NT2/D1 (cell line): ENCODE measurements at regions not wholly inside any gene's neighbourhood (a gene's known extent, or its start where the extent isn't known, plus 50 kb on each side); places are given as distances from the start of the nearest gene placed in this dataset.

Source experiments
- DNase-seq: peaks from one replicate; pipeline ENCODE4 v3.0.0-alpha.2; 2011; ENCODE audit warnings: low read depth, low spot score
- H3K27me3 ChIP-seq: 2 replicates; pipeline ENCODE4 v1.6.0; 2011; ENCODE audit warnings: mild to moderate bottlenecking; ENCODE audit not compliant: insufficient read length, insufficient read depth
- H3K36me3 ChIP-seq: 2 replicates; pipeline ENCODE4 v1.6.1; 2011; ENCODE audit warnings: mild to moderate bottlenecking, low read length, mixed read lengths; ENCODE audit not compliant: insufficient read depth, insufficient read length
- H3K4me1 ChIP-seq: 2 replicates; pipeline ENCODE4 v1.5.1; 2011; ENCODE audit not compliant: insufficient read depth, insufficient read length
- H3K4me3 ChIP-seq: 2 replicates; pipeline ENCODE4 v1.5.1; 2011; ENCODE audit warnings: low read depth; ENCODE audit not compliant: insufficient read length
- H3K9ac ChIP-seq: 2 replicates; pipeline ENCODE4 v1.6.0; 2011; ENCODE audit warnings: low read depth; ENCODE audit not compliant: insufficient read length
- H3K9me3 ChIP-seq: 2 replicates; pipeline ENCODE4 v1.5.1; 2011; ENCODE audit warnings: mild to moderate bottlenecking, low read length; ENCODE audit not compliant: insufficient read depth
- SUZ12 ChIP-seq: IDR thresholded peaks from 2 replicates; pipeline ENCODE4 v1.6.1; 2011; ENCODE audit not compliant: insufficient read length, insufficient read depth; ENCODE audit errors: extremely low read depth
- YY1 ChIP-seq: IDR thresholded peaks from 2 replicates; pipeline ENCODE4 v1.6.1; 2011; ENCODE audit not compliant: insufficient read length, insufficient read depth
- ZNF274 ChIP-seq: IDR thresholded peaks from 2 replicates; pipeline ENCODE4 v1.6.1; 2011; ENCODE audit warnings: mild to moderate bottlenecking, low read depth, low read length

DNA sequence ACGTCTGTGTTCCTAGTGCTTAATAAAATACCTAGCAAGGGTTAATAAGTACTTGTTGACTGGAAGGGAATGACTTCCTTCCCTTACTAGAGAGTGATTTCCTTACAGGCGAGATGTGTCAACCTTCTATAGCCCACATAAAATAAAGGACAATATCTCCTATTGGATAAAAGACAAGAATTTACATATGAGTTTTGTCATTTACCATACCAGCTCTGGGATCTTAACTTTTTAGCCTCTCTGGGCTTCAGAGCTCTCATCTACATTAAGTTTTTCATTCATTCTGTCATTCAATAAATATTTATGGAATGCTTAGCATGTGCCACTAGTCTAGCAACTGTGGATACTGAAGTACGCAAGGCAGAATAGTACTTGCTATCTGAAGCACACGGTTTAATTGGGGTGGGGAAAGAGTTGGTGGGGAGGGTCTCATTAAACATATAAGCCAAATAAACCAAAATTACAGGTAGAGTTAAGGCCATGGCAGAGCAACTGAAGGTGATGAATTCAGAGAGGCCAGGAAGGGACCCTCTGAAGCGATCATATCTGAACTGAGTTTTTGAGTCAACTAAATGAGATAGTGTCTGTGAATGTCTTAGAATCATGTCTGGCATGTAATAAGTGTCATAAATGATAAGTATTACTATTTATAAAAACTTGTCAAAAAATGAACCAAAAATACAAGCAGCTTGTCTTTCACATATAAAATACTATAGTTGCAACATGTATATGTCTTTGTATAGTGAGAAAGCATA is 91.6 kb upstream of the BMP2K start:
- TF ChIP-seq ZNF274 (no peak), SUZ12 (no peak), YY1 (no peak)
- Histone ChIP-seq H3K27me3 (no peaks in the 10 kb centered on the region), H3K9ac (no peak overlapping the region), H3K9me3 (no peaks in the 10 kb centered on the region), H3K4me3 (no peak overlapping the region), H3K4me1 (no peaks in the 10 kb centered on the region), H3K36me3 (no peaks in the 10 kb centered on the region)
- no peak for DNase-seq

DNA sequence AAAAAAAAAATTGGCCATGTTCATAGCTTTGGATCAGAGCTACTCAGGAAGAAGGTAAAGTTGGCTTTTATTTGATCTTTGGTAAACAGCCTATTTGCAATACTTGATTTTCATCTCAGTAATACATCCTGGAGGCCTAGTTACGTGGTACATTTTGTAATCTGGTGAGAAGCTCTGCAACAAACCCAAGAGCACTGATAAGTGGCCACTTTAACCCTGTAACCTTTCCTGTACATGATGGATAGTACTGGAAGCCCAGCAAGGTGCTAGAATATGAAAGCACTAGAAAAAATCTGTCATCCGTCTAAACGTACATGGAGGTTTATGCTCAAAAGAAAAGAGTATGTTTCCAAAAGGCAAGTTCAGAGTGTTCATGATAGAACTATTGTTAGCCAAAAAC is 88.3 kb upstream of the BMP2K start:
- no peak for DNase-seq
- Histone ChIP-seq H3K4me1 (no peaks in the 10 kb centered on the region), H3K9ac (no peak overlapping the region), H3K36me3 (no peaks in the 10 kb centered on the region), H3K27me3 (no peaks in the 10 kb centered on the region), H3K9me3 (no peaks in the 10 kb centered on the region), H3K4me3 (no peak overlapping the region)
- TF ChIP-seq YY1: no peak
- no peak for TF ChIP-seq SUZ12
- no peak for TF ChIP-seq ZNF274

GRCh38 chr4:78688366-78688765 is 87.8 kb upstream of the BMP2K start:
- Histone ChIP-seq H3K9ac (no peak overlapping the region), H3K9me3 (no peaks in the 10 kb centered on the region), H3K4me3 (no peak overlapping the region), H3K4me1 (no peaks in the 10 kb centered on the region), H3K36me3 (no peaks in the 10 kb centered on the region), H3K27me3 (no peaks in the 10 kb centered on the region)
- DNase-seq: no peak
- no peak for TF ChIP-seq YY1
- TF ChIP-seq ZNF274: no peak
- TF ChIP-seq SUZ12: no peak

DNA sequence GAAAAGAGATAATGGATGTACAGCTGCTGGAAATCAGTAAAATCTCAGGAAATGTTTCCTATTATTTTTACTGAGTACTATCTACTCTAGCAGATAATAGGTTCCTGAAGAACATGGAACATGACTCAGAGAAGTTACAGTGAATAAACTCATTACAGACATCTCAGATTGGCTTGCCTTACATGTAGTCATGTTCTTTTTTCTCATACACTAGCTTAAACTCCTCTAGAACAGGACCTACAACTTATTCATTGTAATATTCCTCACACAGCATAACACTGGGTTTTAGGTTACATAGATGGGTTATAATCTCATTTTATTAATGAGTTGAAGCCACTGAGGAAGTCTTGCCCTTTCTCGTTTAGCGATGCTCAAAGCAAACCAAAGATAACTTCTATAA is 86.9 kb upstream of the BMP2K start:
- Histone ChIP-seq H3K4me1 (no peaks in the 10 kb centered on the region), H3K4me3 (no peak overlapping the region), H3K9ac (no peak overlapping the region), H3K27me3 (no peaks in the 10 kb centered on the region), H3K36me3 (no peaks in the 10 kb centered on the region), H3K9me3 (no peaks in the 10 kb centered on the region)
- no peak for DNase-seq
- no peak for TF ChIP-seq YY1

- H3K4me3 ChIP-seq: no peak overlapping the region
- no peak overlapping the region for H3K9ac ChIP-seq
- H3K36me3 ChIP-seq: no peaks in the 10 kb centered on the region
- H3K9me3 ChIP-seq: no peaks in the 10 kb centered on the region
- TF ChIP-seq SUZ12 (no peak), ZNF274 (no peak), YY1 (no peak)
- no peaks in the 10 kb centered on the region for H3K4me1 ChIP-seq
- DNase-seq: no peak
- no peaks in the 10 kb centered on the region for H3K27me3 ChIP-seq
Observed at GRCh38 chr4:78689700-78690323, 86.3 kb upstream of the BMP2K start.

GRCh38 chr4:78691334-78691754 is 84.8 kb upstream of the BMP2K start:
- DNase-seq: no peak
- Histone ChIP-seq H3K4me3 (no peak overlapping the region), H3K9me3 (no peaks in the 10 kb centered on the region), H3K4me1 (no peaks in the 10 kb centered on the region), H3K27me3 (no peaks in the 10 kb centered on the region), H3K9ac (no peak overlapping the region), H3K36me3 (no peaks in the 10 kb centered on the region)
- TF ChIP-seq ZNF274 (no peak), SUZ12 (no peak), YY1 (no peak)

DNA sequence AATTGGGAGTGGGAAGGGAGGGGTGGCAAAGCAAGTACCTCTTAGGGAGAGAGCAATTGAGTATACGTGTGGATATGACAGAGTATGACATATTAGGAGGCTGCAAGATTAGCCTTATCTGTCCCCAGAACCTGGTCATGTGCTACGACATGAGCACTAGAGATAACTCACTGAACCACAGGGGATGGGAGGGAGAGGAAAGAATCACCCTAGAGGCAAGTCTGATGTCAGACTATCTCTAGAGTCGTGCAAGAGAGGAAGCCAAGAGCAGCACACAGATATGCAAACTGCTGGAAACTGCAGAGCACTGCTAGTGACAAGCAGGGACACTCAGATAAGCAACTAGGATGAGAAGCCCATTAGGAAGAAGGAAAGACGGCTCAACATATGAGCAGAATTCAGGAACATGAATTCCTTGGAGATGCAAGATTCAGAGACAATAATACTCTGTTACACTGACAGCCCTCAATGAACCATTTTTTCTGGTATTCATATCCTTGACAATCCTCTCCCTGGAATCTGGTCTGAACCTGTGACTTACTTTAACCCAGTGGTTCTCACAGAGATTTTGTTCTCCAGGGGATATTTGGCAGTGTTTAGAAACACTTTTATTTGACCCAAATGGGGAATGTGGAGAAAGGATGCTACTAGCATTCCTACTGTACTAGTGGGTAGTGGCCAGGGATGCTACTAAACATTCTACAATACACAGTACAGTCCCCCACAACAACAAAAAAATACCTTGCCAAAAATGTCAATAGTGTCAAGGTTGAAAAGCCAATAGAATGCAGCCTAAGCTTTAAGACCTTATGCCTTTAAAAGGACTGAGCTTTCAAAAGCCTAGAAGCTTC is 84.0 kb upstream of the BMP2K start:
- Histone ChIP-seq H3K4me3 (no peak overlapping the region), H3K9me3 (no peaks in the 10 kb centered on the region), H3K4me1 (no peaks in the 10 kb centered on the region), H3K27me3 (no peaks in the 10 kb centered on the region), H3K36me3 (no peaks in the 10 kb centered on the region), H3K9ac (no peak overlapping the region)
- no peak for TF ChIP-seq SUZ12
- no peak for TF ChIP-seq ZNF274
- TF ChIP-seq YY1: no peak
- no peak for DNase-seq
